ENCODE measurements at regions not wholly inside any gene's neighbourhood (a gene's known extent, or its start where the extent isn't known, plus 50 kb on each side); places are given as distances from the start of the nearest gene placed in this dataset.

- Histone ChIP-seq H3K36me3 (ENCODE audit: control insufficient read depth, insufficient read depth, low read length) (no peaks in the 10 kb centered on the region), H3K4me1 (no peaks in the 10 kb centered on the region), H3K4me3 (ENCODE audit: low read depth, low read length) (no peak overlapping the region), H3K27me3 (replicated peaks; ENCODE audit: control insufficient read depth, insufficient read depth, low read length) (no peaks in the 10 kb centered on the region), H3K9me3 (no peaks in the 10 kb centered on the region)
- intact Hi-C loops (cut with micrococcal nuclease; ENCODE audit: unreplicated experiment): no loop called here
- no peak for DNase-seq
- ChIA-PET POLR2A (no interaction called here), CTCF (no interaction called here)
- TF ChIP-seq CTCF (IDR thresholded peaks at IDR 0.05; ENCODE audit: insufficient read depth in 1 of 2, low read depth in 1 of 2, low read length in 1 of 2, severe bottlenecking in 1 of 2, unreplicated experiment in 1 of 2): no peak
- no TSS peak for BruUV-seq (replicated peaks)
- Mint-ChIP-seq H3K27ac (ENCODE audit: unreplicated experiment) (no peak overlapping the region), H3K4me3 (ENCODE audit: unreplicated experiment) (no peak overlapping the region), H3K4me1 (ENCODE audit: low read depth, unreplicated experiment) (no peaks in the 10 kb centered on the region), H3K9me3 (ENCODE audit: unreplicated experiment) (no peaks in the 10 kb centered on the region), H3K27me3 (ENCODE audit: insufficient read depth, unreplicated experiment) (peaks cover 4% of the 10 kb centered on the region), H3K36me3 (ENCODE audit: insufficient read depth, unreplicated experiment) (no peaks in the 10 kb centered on the region)
Observed at GRCh38 chr10:53573498-53573897, 800.9 kb upstream of the MBL2 start.

- Mint-ChIP-seq H3K4me3 (ENCODE audit: unreplicated experiment) (no peak overlapping the region), H3K27me3 (ENCODE audit: insufficient read depth, unreplicated experiment) (peaks cover 4% of the 10 kb centered on the region), H3K4me1 (ENCODE audit: low read depth, unreplicated experiment) (no peaks in the 10 kb centered on the region), H3K9me3 (ENCODE audit: unreplicated experiment) (no peaks in the 10 kb centered on the region), H3K27ac (ENCODE audit: unreplicated experiment) (no peak overlapping the region), H3K36me3 (ENCODE audit: insufficient read depth, unreplicated experiment) (no peaks in the 10 kb centered on the region)
- no TSS peak for BruUV-seq (replicated peaks)
- CTCF ChIA-PET: no interaction called here
- DNase-seq: no peak
- POLR2A ChIA-PET: no interaction called here
- TF ChIP-seq CTCF (IDR thresholded peaks at IDR 0.05; ENCODE audit: insufficient read depth in 1 of 2, low read depth in 1 of 2, low read length in 1 of 2, severe bottlenecking in 1 of 2, unreplicated experiment in 1 of 2): no peak
- Histone ChIP-seq H3K9me3 (no peaks in the 10 kb centered on the region), H3K4me1 (no peaks in the 10 kb centered on the region), H3K4me3 (ENCODE audit: low read depth, low read length) (no peak overlapping the region), H3K36me3 (ENCODE audit: control insufficient read depth, insufficient read depth, low read length) (no peaks in the 10 kb centered on the region), H3K27me3 (replicated peaks; ENCODE audit: control insufficient read depth, insufficient read depth, low read length) (no peaks in the 10 kb centered on the region)
- intact Hi-C loops (cut with micrococcal nuclease; ENCODE audit: unreplicated experiment): no loop called here
Observed at GRCh38 chr10:53572799-53573198, 800.2 kb upstream of the MBL2 start.

DNA sequence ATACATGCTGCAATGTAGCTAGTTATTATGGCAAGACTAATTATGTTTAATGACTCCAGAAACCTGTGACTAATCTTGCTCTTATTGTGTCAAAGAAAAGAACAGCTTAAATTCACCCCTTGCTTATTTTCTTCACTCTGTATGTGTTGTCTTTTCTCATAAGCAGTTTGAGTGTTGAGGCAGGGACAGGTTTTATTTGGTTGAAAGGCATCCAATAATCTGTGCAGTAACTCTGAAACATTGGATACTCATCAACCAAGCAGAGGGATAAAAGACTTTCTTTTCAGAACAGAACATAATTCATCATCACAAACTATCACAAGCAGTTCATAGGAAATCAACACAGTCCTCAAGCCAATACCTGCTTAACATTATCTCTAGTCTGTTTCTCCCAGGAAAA lies 797.6 kb upstream of the MBL2 start:
- peaks cover 5% of the 10 kb centered on the region for H3K9me3 Mint-ChIP-seq (ENCODE audit: unreplicated experiment)
- no peaks in the 10 kb centered on the region for H3K36me3 Mint-ChIP-seq (ENCODE audit: insufficient read depth, unreplicated experiment)
- no peaks in the 10 kb centered on the region for H3K27me3 ChIP-seq (replicated peaks; ENCODE audit: control insufficient read depth, insufficient read depth, low read length)
- no peak for TF ChIP-seq CTCF (IDR thresholded peaks at IDR 0.05; ENCODE audit: insufficient read depth in 1 of 2, low read depth in 1 of 2, low read length in 1 of 2, severe bottlenecking in 1 of 2, unreplicated experiment in 1 of 2)
- 0 out of 2 replicates have a peak, but pooled peaks cover 3% of the 10 kb centered on the region for H3K9me3 ChIP-seq
- H3K4me1 Mint-ChIP-seq (ENCODE audit: low read depth, unreplicated experiment): no peaks in the 10 kb centered on the region
- no peak overlapping the region for H3K27ac Mint-ChIP-seq (ENCODE audit: unreplicated experiment)
- H3K36me3 ChIP-seq (ENCODE audit: control insufficient read depth, insufficient read depth, low read length): no peaks in the 10 kb centered on the region
- intact Hi-C loops (cut with micrococcal nuclease; ENCODE audit: unreplicated experiment): no loop called here
- no peak overlapping the region for H3K4me3 Mint-ChIP-seq (ENCODE audit: unreplicated experiment)
- CTCF ChIA-PET: interaction anchor here (0.6 kb wide), 1 partner anchor 1891 kb away, joined by 6 read pairs; no protein-coding TSS in a partner anchor
- DNase-seq: no peak
- H3K27me3 Mint-ChIP-seq (ENCODE audit: insufficient read depth, unreplicated experiment): peaks cover 4% of the 10 kb centered on the region
- no peaks in the 10 kb centered on the region for H3K4me1 ChIP-seq
- BruUV-seq (replicated peaks): no TSS peak
- POLR2A ChIA-PET: no interaction called here
- H3K4me3 ChIP-seq (ENCODE audit: low read depth, low read length): no peak overlapping the region
